HEK293T (cell line): ENCODE measurements at regions not wholly inside any gene's neighbourhood (a gene's known extent, or its start where the extent isn't known, plus 50 kb on each side); places are given as distances from the start of the nearest gene placed in this dataset.

Experiments used
- CTCF ChIA-PET: fragments of 350-600 bp; formaldehyde crosslinking; extraction: SDS; loops from one replicate; lab custom pipeline; 2021; ENCODE audit warnings: antibody characterized with exemption, inconsistent platforms; lab: Yijun Ruan, JAX
- POLR2A ChIA-PET: fragments of 350-600 bp; formaldehyde crosslinking; extraction: SDS; loops from one replicate; lab custom pipeline; 2020; ENCODE audit warnings: antibody characterized with exemption, inconsistent platforms; lab: Yijun Ruan, JAX
- DNase-seq: peaks from one replicate; pipeline ENCODE4 v3.0.0; 2012; ENCODE audit warnings: mixed read lengths; ENCODE audit errors: extremely low spot score
- ARNT ChIP-seq: fragments of 450-650 bp; IDR thresholded peaks from 2 replicates; pipeline ENCODE4 v1.6.1; 2017; ENCODE audit warnings: mild to moderate bottlenecking
- BHLHE40 ChIP-seq: fragments of 450-650 bp; IDR thresholded peaks from 2 replicates; pipeline ENCODE4 v1.6.1; 2016; ENCODE audit warnings: mild to moderate bottlenecking, moderate library complexity, borderline replicate concordance
- CTBP1 ChIP-seq: fragments of 450-650 bp; IDR thresholded peaks from 2 replicates; pipeline ENCODE4 v1.6.1; 2016; ENCODE audit warnings: borderline replicate concordance
- ELF4 ChIP-seq: fragments of 450-650 bp; IDR thresholded peaks from 2 replicates; pipeline ENCODE4 v1.6.1; 2017; ENCODE audit warnings: antibody characterized with exemption
- FOXA1 ChIP-seq: fragments of 450-650 bp; IDR thresholded peaks from 2 replicates; pipeline ENCODE4 v1.6.1; 2016; ENCODE audit warnings: mild to moderate bottlenecking
- FOXK2 ChIP-seq: fragments of 450-650 bp; IDR thresholded peaks from 2 replicates; pipeline ENCODE4 v1.6.1; 2016; ENCODE audit warnings: mild to moderate bottlenecking
- FOXM1 ChIP-seq: fragments of 450-650 bp; IDR thresholded peaks from 2 replicates; pipeline ENCODE4 v1.6.1; 2017; ENCODE audit warnings: mild to moderate bottlenecking, borderline replicate concordance
- HDGF ChIP-seq: fragments of 450-650 bp; IDR thresholded peaks from 2 replicates; pipeline ENCODE4 v1.6.1; 2017; ENCODE audit warnings: antibody characterized with exemption, borderline replicate concordance
- L3MBTL2 ChIP-seq: fragments of 450-650 bp; conservative IDR thresholded peaks from 2 replicates; pipeline ENCODE4 v1.6.1; 2016; ENCODE audit warnings: mild to moderate bottlenecking
- LEF1 ChIP-seq: fragments of 450-650 bp; IDR thresholded peaks from 2 replicates; pipeline ENCODE4 v1.6.1; 2017; ENCODE audit warnings: mild to moderate bottlenecking, borderline replicate concordance
- NFRKB ChIP-seq: fragments of 450-650 bp; IDR thresholded peaks from 2 replicates; pipeline ENCODE4 v1.6.1; 2016; ENCODE audit warnings: mild to moderate bottlenecking, moderate library complexity
- PKNOX1 ChIP-seq: fragments of 450-650 bp; IDR thresholded peaks from 2 replicates; pipeline ENCODE4 v1.6.1; 2016
- SP1 ChIP-seq: fragments of 450-650 bp; IDR thresholded peaks from 2 replicates; pipeline ENCODE4 v1.6.1; 2017
- SUZ12 ChIP-seq: fragments of 450-650 bp; IDR thresholded peaks from 2 replicates; pipeline ENCODE4 v1.6.1; 2016; ENCODE audit warnings: mild to moderate bottlenecking
- TARDBP ChIP-seq: fragments of 450-650 bp; IDR thresholded peaks from 2 replicates; pipeline ENCODE4 v1.6.1; 2016
- ZNF384 ChIP-seq: fragments of 450-650 bp; IDR thresholded peaks from 2 replicates; pipeline ENCODE4 v1.6.1; 2016

- CTCF ChIA-PET, result no interaction called here
- POLR2A ChIA-PET, result no interaction called here
- no peak for DNase-seq
- TF ChIP-seq FOXA1 (no peak), L3MBTL2 (no peak), BHLHE40 (no peak), FOXK2 (no peak), HDGF (no peak), NFRKB (no peak), ELF4 (no peak), ARNT (no peak), PKNOX1 (no peak), ZNF384 (no peak), LEF1 (no peak), FOXM1 (no peak), SUZ12 (no peak), CTBP1 (no peak)
Measured at GRCh38 chr10:122765412-122765811, 65.8 kb upstream of the C10orf120 start.

GRCh38 chr10:122756656-122757055, 57.0 kb upstream of the C10orf120 start:
- CTCF ChIA-PET, result no interaction called here
- POLR2A ChIA-PET, result no interaction called here
- no peak for TF ChIP-seq LEF1
- no peak for TF ChIP-seq L3MBTL2
- no peak for TF ChIP-seq ARNT
- TF ChIP-seq ELF4, result no peak
- TF ChIP-seq SP1, result no peak
- TF ChIP-seq HDGF, result no peak
- no peak for TF ChIP-seq CTBP1
- no peak for TF ChIP-seq FOXM1
- TF ChIP-seq TARDBP, result no peak
- TF ChIP-seq PKNOX1, result no peak
- no peak for TF ChIP-seq SUZ12
- no peak for DNase-seq

- no peak for DNase-seq
- ChIA-PET CTCF (no interaction called here), POLR2A (no interaction called here)
- TF ChIP-seq FOXK2, result no peak
Measured at GRCh38 chr10:122754491-122755235, 55.0 kb upstream of the C10orf120 start.

GRCh38 chr10:122749886-122750285, 50.2 kb upstream of the C10orf120 start:
- no peak for DNase-seq
- ChIA-PET POLR2A (no interaction called here), CTCF (interaction anchor here (0.7 kb wide), 1 partner anchor 13 kb away, joined by 3 read pairs; no protein-coding TSS in a partner anchor)
- TF ChIP-seq PKNOX1 (no peak), NFRKB (no peak), LEF1 (no peak), ARNT (no peak), HDGF (no peak), FOXK2 (no peak), TARDBP (no peak)
